G401 (cell line): ENCODE measurements at regions not wholly inside any gene's neighbourhood (a gene's known extent, or its start where the extent isn't known, plus 50 kb on each side); places are given as distances from the start of the nearest gene placed in this dataset.

Experiments
- DNase-seq: peaks from one replicate; pipeline ENCODE4 v3.0.0-alpha.2; 2015; ENCODE audit warnings: low spot score
- in situ Hi-C: cut with HindIII; loops from 2 replicates; pipeline ENCODE4 v1.10.0; 2016; ENCODE audit warnings: low sequenced_read_pairs, mixed read lengths

GRCh38 chr5:93322974-93323860 is 257.8 kb downstream of the NR2F1-AS1 start:
- in situ Hi-C loops, result no loop called here
- DNase-seq, result no peak

- DNase-seq, result no peak
- in situ Hi-C loops, result no loop called here
These were observed 260.0 kb downstream of the NR2F1-AS1 start for GRCh38 chr5:93320920-93321445.

GRCh38 chr5:93313672-93314071 is 267.3 kb downstream of the NR2F1-AS1 start:
- no peak for DNase-seq
- in situ Hi-C loops, result no loop called here

DNA sequence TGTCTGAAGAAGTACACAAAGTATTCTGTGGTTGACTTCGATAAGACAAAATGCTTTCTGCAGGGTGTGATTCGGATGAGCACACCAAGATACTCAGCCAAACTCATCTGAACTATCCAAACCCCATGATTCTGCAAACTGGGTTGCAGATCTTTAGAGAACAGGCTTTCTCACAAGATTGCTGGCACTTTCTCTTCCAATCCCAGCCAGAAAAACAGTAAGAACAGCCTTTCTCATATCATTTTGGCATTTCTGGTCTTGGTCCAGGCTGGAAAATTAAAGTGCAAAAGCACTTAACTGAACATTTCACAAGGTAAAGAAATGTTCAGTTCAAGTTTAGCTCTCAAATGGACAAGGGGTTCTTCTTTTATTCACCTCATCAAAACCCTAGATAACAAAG is 269.1 kb downstream of the NR2F1-AS1 start:
- in situ Hi-C loops, result no loop called here
- peak; percentile 35 for DNase-seq

DNA sequence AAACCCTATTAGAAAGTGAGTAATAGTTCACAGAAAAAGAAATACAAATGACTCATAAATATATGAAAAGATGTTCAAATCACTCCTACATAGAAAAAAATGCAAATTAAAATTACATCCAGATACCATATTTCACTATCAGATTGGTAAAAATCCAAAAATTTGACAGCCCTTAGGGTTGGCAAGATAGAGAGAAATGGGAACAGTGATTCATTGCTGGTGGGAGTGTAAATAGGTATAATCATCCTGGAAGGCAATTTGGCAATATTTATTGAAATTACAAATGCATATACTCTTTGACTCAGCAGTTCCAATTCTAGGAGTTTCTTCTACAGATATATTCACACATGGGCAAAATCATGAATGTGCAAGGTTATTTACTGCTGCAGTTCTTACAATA is 273.5 kb downstream of the NR2F1-AS1 start:
- in situ Hi-C loops, result no loop called here
- no peak for DNase-seq

GRCh38 chr5:93305984-93306383 is 275.0 kb downstream of the NR2F1-AS1 start:
- in situ Hi-C loops, result no loop called here
- DNase-seq, result no peak

DNA sequence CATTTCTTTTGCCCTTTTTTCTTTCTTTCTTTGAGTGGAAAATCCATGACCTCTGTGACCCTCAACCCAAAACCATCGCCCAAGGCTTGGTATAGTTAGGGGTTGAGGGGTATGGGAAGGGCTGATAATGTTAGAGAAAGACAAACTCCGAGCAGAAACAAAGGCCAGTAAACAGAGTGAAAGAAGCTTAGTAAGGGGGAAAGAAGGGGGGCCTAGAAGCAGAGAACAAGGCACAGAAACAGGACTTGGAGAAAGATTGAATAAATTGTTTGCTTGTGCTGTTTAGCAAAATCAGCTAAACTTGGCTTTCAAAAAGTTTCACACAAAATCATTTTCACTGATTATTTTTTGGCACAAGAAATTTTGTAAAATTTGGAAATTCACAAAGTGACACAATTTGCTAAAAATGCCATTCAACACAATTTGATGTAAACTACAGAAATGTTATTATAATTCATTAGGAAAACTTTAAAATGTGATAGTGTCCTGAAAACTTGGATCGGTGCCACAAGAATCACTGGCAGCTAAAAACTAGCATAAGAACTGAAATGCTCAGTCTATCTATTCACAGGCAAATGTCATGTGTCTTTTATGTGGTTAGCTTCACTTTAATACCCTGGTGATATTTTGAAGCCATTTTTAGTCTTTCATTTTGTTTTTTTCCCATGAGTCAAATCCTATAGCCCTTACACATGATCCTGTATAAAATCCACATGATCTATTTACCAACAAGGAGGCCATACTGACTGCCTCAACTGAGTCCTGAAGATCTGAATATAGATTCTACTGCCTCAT is 276.4 kb downstream of the NR2F1-AS1 start:
- no peak for DNase-seq

DNA sequence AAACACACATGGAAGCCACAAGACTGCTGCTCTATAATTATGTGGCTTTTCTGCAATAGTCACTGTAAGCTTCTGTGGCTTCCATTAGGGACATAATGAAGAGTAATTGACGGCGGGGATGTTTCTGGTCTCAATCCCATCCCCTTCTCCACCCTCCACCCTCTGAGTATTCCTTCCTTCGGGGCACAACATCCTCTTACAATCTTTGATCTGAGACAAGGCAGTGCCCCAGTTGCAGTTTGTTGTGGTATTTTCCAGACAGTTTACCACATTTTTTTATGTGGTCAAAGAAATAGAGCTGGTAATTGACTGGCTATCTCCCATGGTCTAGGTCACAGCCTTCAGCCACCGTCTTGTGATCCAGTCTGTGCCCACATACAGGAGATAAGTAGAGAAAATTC is 277.7 kb downstream of the NR2F1-AS1 start:
- in situ Hi-C loops, result no loop called here
- no peak for DNase-seq

More for the DNA sequence above, 276.4 kb downstream of the NR2F1-AS1 start:
- in situ Hi-C loops, result no loop called here

GRCh38 chr5:93302711-93303110 is 278.3 kb downstream of the NR2F1-AS1 start:
- no peak for DNase-seq
- in situ Hi-C loops, result no loop called here

DNA sequence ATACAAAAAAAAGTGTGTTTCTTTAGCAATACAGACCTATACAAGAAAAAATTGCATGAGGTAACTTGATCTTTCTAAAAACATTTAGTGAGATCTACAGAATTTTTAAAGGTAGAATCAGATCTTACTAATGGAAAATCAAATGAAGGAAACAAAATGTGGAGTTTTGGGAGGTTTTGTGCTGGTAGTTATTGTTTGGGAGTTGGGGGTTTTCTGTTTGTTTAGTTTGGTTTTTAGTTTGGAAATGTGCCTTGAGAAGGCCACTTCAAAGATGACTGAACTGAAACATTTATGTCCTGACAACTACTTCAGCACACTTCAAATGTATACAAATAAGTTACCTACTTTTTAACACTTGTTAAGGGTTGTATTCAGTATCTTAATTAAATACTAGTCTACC is 280.1 kb downstream of the NR2F1-AS1 start:
- DNase-seq, result no peak
- in situ Hi-C loops, result no loop called here

- in situ Hi-C loops, result no loop called here
- no peak for DNase-seq
These were observed 280.6 kb downstream of the NR2F1-AS1 start for GRCh38 chr5:93300309-93300923.

DNA sequence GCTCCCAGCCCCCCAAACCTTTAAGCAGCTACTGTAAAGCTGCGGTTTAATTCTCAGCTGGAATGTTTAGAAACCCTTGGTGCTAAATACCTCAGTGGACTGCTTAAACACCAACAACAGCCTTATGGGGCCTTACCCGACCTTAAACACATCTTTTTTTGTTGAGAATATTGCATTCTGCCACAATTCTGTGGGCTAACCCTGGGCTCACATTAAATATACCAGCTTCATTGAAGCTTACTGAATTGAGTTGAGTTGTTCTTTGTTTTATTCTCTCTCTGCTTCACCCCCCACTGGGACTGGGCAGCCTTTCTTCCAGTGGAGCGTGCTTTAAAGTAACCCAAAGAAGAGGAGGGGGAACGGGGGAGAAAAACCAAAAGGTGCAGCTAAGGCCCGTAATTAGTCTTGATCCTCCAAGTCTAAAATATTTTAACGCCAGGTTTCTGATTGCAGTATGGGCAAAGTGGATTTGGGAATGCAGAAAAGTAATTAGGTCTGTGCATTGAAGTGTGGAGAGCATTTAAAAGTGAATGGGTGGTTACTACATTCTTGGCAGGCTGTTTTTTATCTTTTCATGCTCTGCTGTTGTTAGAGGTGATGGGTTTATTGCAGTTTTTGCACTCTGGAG is 281.2 kb downstream of the NR2F1-AS1 start:
- in situ Hi-C loops, result no loop called here
- DNase-seq, result peak; percentile 59

- DNase-seq, result no peak
- in situ Hi-C loops, result no loop called here
These were observed 283.9 kb downstream of the NR2F1-AS1 start for GRCh38 chr5:93297116-93297515.

- no peak for DNase-seq
- in situ Hi-C loops, result no loop called here
These were observed 284.7 kb downstream of the NR2F1-AS1 start for GRCh38 chr5:93296338-93296737.

DNA sequence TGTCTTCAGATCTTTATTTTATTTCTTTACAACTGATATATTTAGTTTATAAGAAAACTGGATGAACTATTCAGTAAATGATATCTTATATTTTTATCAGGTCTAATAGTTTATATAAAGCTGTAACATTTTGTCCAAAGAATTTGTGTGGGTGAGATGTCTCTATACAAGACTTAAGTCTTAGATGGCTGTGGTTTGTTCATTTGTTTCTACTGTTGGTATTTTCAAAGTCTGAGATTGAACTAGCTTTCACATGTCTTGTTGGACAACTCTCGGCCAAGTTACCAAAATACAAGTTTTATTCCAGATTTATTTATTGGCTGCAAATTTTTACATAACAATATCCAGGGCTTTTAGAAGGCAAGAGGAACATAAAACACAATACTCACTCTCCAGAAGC is 286.0 kb downstream of the NR2F1-AS1 start:
- in situ Hi-C loops, result no loop called here
- no peak for DNase-seq

- DNase-seq, result no peak
- in situ Hi-C loops, result no loop called here
These were observed 286.8 kb downstream of the NR2F1-AS1 start for GRCh38 chr5:93294199-93294598.

GRCh38 chr5:93289942-93290341 is 291.1 kb downstream of the NR2F1-AS1 start:
- in situ Hi-C loops, result no loop called here
- no peak for DNase-seq

- in situ Hi-C loops, result no loop called here
- no peak for DNase-seq
These were observed 295.6 kb downstream of the NR2F1-AS1 start for GRCh38 chr5:93285461-93285860.
